HCT116 (cell line): ENCODE measurements at regions not wholly inside any gene's neighbourhood (a gene's known extent, or its start where the extent isn't known, plus 50 kb on each side); places are given as distances from the start of the nearest gene placed in this dataset.

Source experiments
- ATF3 ChIP-seq: IDR thresholded peaks from 2 replicates; pipeline ENCODE4 v1.6.1; 2012
- CTCF ChIP-seq, 3 experiments: fragments of 200-600 bp in 1 of 3; sonication (generic) in 1 of 3; IDR thresholded peaks in 2 of 3; conservative IDR thresholded peaks in 1 of 3; 2 replicates each; pipeline ENCODE4 v1.5.1; 2012 to 2017; ENCODE audit warnings: low read depth in 2 of 3, low read length in 2 of 3, antibody characterized with exemption in 1 of 3, borderline replicate concordance in 1 of 3, control low read depth in 1 of 3, mild to moderate bottlenecking in 1 of 3, mixed read lengths in 1 of 3, mixed run types in 1 of 3, moderate library complexity in 1 of 3; ENCODE audit not compliant: insufficient read depth in 1 of 3
- EGR1 ChIP-seq: IDR thresholded peaks from 2 replicates; pipeline ENCODE4 v1.6.1; 2012; ENCODE audit warnings: low read depth
- EZH2 ChIP-seq: fragments of 200-600 bp; sonication (generic); IDR thresholded peaks from 2 replicates; pipeline ENCODE4 v1.6.1; 2017; ENCODE audit warnings: antibody characterized with exemption, mixed run types
- JUND ChIP-seq: IDR thresholded peaks from 2 replicates; pipeline ENCODE4 v1.6.1; 2012
- POLR2A ChIP-seq: IDR thresholded peaks from 2 replicates; pipeline ENCODE4 v1.7.0; 2011; ENCODE audit warnings: borderline replicate concordance; ENCODE audit not compliant: insufficient read depth, insufficient read length; ENCODE audit errors: extremely low read depth
- TF ChIP-seq, protein P1 (sequence below): IDR thresholded peaks from 2 replicates; pipeline ENCODE4 v1.6.1; 2012

DNA sequence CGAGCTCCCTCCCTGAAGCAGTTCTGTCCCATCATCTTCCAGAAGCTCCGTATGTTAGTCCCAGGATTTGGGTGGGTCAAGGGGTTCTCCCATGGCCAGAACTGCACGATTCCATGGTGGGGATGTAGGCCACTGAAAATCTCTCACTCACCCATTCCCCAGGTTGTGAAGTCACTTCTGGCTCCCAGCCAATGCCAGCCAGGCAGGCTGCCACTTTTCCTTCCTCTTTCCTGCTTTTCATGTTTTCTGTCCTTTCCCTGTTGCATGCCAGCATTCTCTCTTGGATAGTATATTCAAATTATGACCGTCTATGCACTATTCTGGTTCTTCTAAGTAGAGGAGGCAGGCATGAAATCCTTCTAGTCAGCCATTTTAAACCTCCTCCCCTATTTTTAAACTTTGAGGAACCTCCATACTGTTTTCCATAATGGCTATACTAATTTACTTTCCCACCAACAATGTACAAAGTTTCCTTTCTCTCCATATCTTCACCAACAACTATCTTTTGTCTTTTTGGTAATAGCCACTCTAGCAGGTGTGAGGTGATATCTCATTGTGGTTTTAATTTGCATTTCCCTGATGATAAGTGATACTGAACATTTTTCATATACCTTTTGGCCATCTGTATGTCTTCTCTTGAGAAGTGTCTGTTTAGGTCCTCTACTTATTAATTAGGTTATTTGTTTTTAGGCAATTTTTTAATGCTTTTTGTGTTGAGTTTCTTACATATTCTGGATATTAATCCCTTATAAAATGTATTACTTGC, 182.1 kb upstream of the TET2 start:
- TF ChIP-seq JUND (no peak), EZH2 (no peak), EGR1 (no peak), CTCF (IDR thresholded peaks at IDR 0.05 in 2 of 3, conservative IDR thresholded peaks at IDR 0.05 in 1 of 3; ENCODE audit: borderline replicate concordance in 1 of 3, insufficient read depth in 1 of 3, low read depth in 2 of 3, low read length in 2 of 3) (no peak), POLR2A (no peak), ATF3 (no peak)
- TF ChIP-seq, protein P1, sequence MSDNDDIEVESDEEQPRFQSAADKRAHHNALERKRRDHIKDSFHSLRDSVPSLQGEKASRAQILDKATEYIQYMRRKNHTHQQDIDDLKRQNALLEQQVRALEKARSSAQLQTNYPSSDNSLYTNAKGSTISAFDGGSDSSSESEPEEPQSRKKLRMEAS = no peak
